Gastrocnemius medialis (tissue), 4 donors: ENCODE measurements at regions not wholly inside any gene's neighbourhood (a gene's known extent, or its start where the extent isn't known, plus 50 kb on each side); places are given as distances from the start of the nearest gene placed in this dataset.

Experiments used
- CTCF ChIP-seq, 5 experiments: fragments of 450-650 bp in 3 of 5; fragments of 200-600 bp in 2 of 5; sonication (generic) in 2 of 5; IDR thresholded peaks in 4 of 5; conservative IDR thresholded peaks in 1 of 5; 1 replicate in 4 of 5; 2 replicates in 1 of 5; pipeline ENCODE4 v1.5.1; 2016 to 2019; ENCODE audit warnings: antibody characterized with exemption in 5 of 5, mild to moderate bottlenecking in 3 of 5, moderate library complexity in 3 of 5
- POLR2A ChIP-seq, 2 donors: fragments of 450-650 bp; IDR thresholded peaks; one replicate each; pipeline ENCODE4 v1.6.1; 2017; ENCODE audit warnings: antibody characterized with exemption in 2 of 2, mild to moderate bottlenecking in 2 of 2, moderate library complexity in 2 of 2

- TF ChIP-seq CTCF (IDR thresholded peaks at IDR 0.05 in 4 of 5, conservative IDR thresholded peaks at IDR 0.05 in 1 of 5) (no peak), POLR2A (IDR thresholded peaks at IDR 0.05) (no peak)
Observed at GRCh38 chr14:30309405-30309804, 249.6 kb upstream of the G2E3 start.
